ENCODE measurements at regions not wholly inside any gene's neighbourhood (a gene's known extent, or its start where the extent isn't known, plus 50 kb on each side); places are given as distances from the start of the nearest gene placed in this dataset.

GRCh38 chr2:157933160-157933920 lies 57.2 kb upstream of the ACVR1 start:
- CTCF ChIA-PET, result no interaction called here
- no peak overlapping the region for H3K27ac ChIP-seq
- no peaks in the 10 kb centered on the region for H3K4me1 ChIP-seq
- POLR2A ChIA-PET, result no interaction called here
- no peak overlapping the region for H3K4me2 ChIP-seq
- FAIRE-seq (no peak), DNase-seq (ENCODE audit: low read depth in 1 of 2, low spot score in 1 of 2) (no peak), ATAC-seq (no peak)
- H3K4me3 ChIP-seq, result no peak overlapping the region
- no peaks in the 10 kb centered on the region for H3K9me3 ChIP-seq
- 60% methylated on average over 6 of the region's 6 CpGs for WGBS (ENCODE audit: missing lambda C conversion rate)
- TF ChIP-seq E2F6 (IDR thresholded peaks at IDR 0.05; ENCODE audit: borderline replicate concordance, low read depth) (no peak), CTCF (IDR thresholded peaks at IDR 0.05) (no peak), RFX5 (IDR thresholded peaks at IDR 0.05) (no peak), CHD4 (IDR thresholded peaks at IDR 0.05; ENCODE audit: borderline replicate concordance) (no peak), FOXS1 (CRISPR knock-in tag; IDR thresholded peaks at IDR 0.05) (no peak)

- Histone ChIP-seq H3K9me3 (no peaks in the 10 kb centered on the region), H3K27ac (no peak overlapping the region), H3K4me1 (no peaks in the 10 kb centered on the region), H3K4me3 (no peak overlapping the region), H3K4me2 (no peak overlapping the region)
- no peak for FAIRE-seq
- no peak for TF ChIP-seq CTCF (IDR thresholded peaks at IDR 0.05)
- TF ChIP-seq HEYL (CRISPR knock-in tag; IDR thresholded peaks at IDR 0.05), result no peak
- no peak for TF ChIP-seq HOXB13 (CRISPR knock-in tag; IDR thresholded peaks at IDR 0.05; ENCODE audit: low read depth)
- TF ChIP-seq JUNB (IDR thresholded peaks at IDR 0.05), result no peak
- TF ChIP-seq JUN (IDR thresholded peaks at IDR 0.05), result no peak
- ChIA-PET POLR2A (no interaction called here), CTCF (no interaction called here)
- no peak for DNase-seq (ENCODE audit: low read depth in 1 of 2, low spot score in 1 of 2)
- 68% methylated on average over 10 of the region's 10 CpGs for WGBS (ENCODE audit: missing lambda C conversion rate)
- ATAC-seq, result no peak
Observed at GRCh38 chr2:157932480-157933159, 56.5 kb upstream of the ACVR1 start.

- ChIA-PET POLR2A (no interaction called here), CTCF (interaction anchor here (1.1 kb wide), 2 partner anchors 20 to 154 kb away, joined by 3 read pairs; no protein-coding TSS in a partner anchor)
- Histone ChIP-seq H3K9me3 (no peaks in the 10 kb centered on the region), H3K4me3 (no peak overlapping the region), H3K4me1 (no peaks in the 10 kb centered on the region), H3K27ac (no peak overlapping the region), H3K4me2 (no peak overlapping the region)
- DNase-seq (ENCODE audit: low read depth in 1 of 2, low spot score in 1 of 2) (no peak), ATAC-seq (no peak), FAIRE-seq (no peak)
- TF ChIP-seq NFE2L2 (conservative IDR thresholded peaks at IDR 0.05; ENCODE audit: low read length) (no peak), EHF (CRISPR knock-in tag; IDR thresholded peaks at IDR 0.05) (no peak), RFX5 (IDR thresholded peaks at IDR 0.05) (no peak), BCL3 (IDR thresholded peaks at IDR 0.05) (no peak), FOSB (CRISPR knock-in tag; IDR thresholded peaks at IDR 0.05) (no peak), MAZ (IDR thresholded peaks at IDR 0.05; ENCODE audit: borderline replicate concordance, low read depth, low read length) (no peak), EP300 (IDR thresholded peaks at IDR 0.05) (no peak), CHD2 (IDR thresholded peaks at IDR 0.05; ENCODE audit: low read length, partially characterized antibody) (no peak), CBX8 (IDR thresholded peaks at IDR 0.05) (no peak), HOXB5 (CRISPR knock-in tag; IDR thresholded peaks at IDR 0.05) (no peak), HOXB13 (CRISPR knock-in tag; IDR thresholded peaks at IDR 0.05; ENCODE audit: low read depth) (no peak), ELK1 (IDR thresholded peaks at IDR 0.05; ENCODE audit: low read depth, low read length) (no peak), MYC (IDR thresholded peaks at IDR 0.05; ENCODE audit: borderline replicate concordance, low read length) (no peak)
- 8% methylated on average over 1 of the region's 1 CpG for WGBS (ENCODE audit: missing lambda C conversion rate)
Observed at GRCh38 chr2:157931542-157931941, 55.4 kb upstream of the ACVR1 start.
